ENCODE measurements at regions not wholly inside any gene's neighbourhood (a gene's known extent, or its start where the extent isn't known, plus 50 kb on each side); places are given as distances from the start of the nearest gene placed in this dataset.

- WGBS, 4 donors = 52 to 66% (median 60%) methylated on average over 3 of the region's 3 CpGs
- TF ChIP-seq POLR2A (IDR thresholded peaks at IDR 0.05) = no peak
- no peak for TF ChIP-seq CTCF (IDR thresholded peaks at IDR 0.05)
- Histone ChIP-seq H3K27ac (no peak overlapping the region), H3K27me3 (no peaks in the 10 kb centered on the region), H3K4me3 (no peak overlapping the region), H3K9me3 (no peaks in the 10 kb centered on the region), H3K4me1 (peaks cover 0 to 49% (median 8%) of the 10 kb centered on the region in 12 donors), H3K36me3 (no peaks in the 10 kb centered on the region)
- ATAC-seq = no peak
- no peak for DNase-seq
- intact Hi-C loops (cut with DNase I) = no loop called here
These were observed 54.0 kb upstream of the TNFRSF19 start for GRCh38 chr13:23516190-23516589.

GRCh38 chr13:23516702-23517101, 53.5 kb upstream of the TNFRSF19 start:
- 49 to 58% (median 52%) methylated on average over 2 of the region's 2 CpGs for whole genome bisulfite sequencing, 4 donors
- no peaks in the 10 kb centered on the region for H3K9me3 ChIP-seq
- H3K4me3 ChIP-seq = no peak overlapping the region
- H3K27me3 ChIP-seq = no peaks in the 10 kb centered on the region
- no peak for DNase-seq
- no peak overlapping the region for H3K27ac ChIP-seq
- no peak for ATAC-seq
- intact Hi-C loops (cut with DNase I) = no loop called here
- no peaks in the 10 kb centered on the region for H3K36me3 ChIP-seq
- TF ChIP-seq POLR2A (IDR thresholded peaks at IDR 0.05) (no peak), CTCF (IDR thresholded peaks at IDR 0.05) (no peak)
- H3K4me1 ChIP-seq = peaks cover 0 to 44% (median 6%) of the 10 kb centered on the region in 12 donors

- Histone ChIP-seq H3K27me3 (no peaks in the 10 kb centered on the region), H3K36me3 (no peaks in the 10 kb centered on the region), H3K9me3 (no peaks in the 10 kb centered on the region), H3K4me1 (peaks cover 0 to 41% (median 6%) of the 10 kb centered on the region in 12 donors), H3K4me3 (no peak overlapping the region), H3K27ac (no peak overlapping the region)
- no peak for DNase-seq
- WGBS, 4 donors = 55 to 78% (median 69%) methylated on average over 3 of the region's 3 CpGs
- TF ChIP-seq CTCF (IDR thresholded peaks at IDR 0.05) = no peak
- TF ChIP-seq POLR2A (IDR thresholded peaks at IDR 0.05) = no peak
- intact Hi-C loops (cut with DNase I) = no loop called here
- no peak for ATAC-seq
These were observed 52.0 kb upstream of the TNFRSF19 start for GRCh38 chr13:23518231-23518630.
